NB4 (cell line): ENCODE measurements at regions not wholly inside any gene's neighbourhood (a gene's known extent, or its start where the extent isn't known, plus 50 kb on each side); places are given as distances from the start of the nearest gene placed in this dataset.

Experiments
- POLR2A ChIP-seq: IDR thresholded peaks from 2 replicates; pipeline ENCODE4 v1.6.1; 2011; ENCODE audit warnings: mild to moderate bottlenecking; ENCODE audit not compliant: insufficient read length; ENCODE audit errors: extremely low read depth
- TF ChIP-seq, protein P1 (sequence below): IDR thresholded peaks from one replicate; pipeline ENCODE4 v1.5.1; 2012; ENCODE audit warnings: low read depth, low read length
- TF ChIP-seq, protein P2 (sequence below): IDR thresholded peaks from 2 replicates; pipeline ENCODE4 v1.6.1; 2011; ENCODE audit warnings: low read depth, low read length

GRCh38 chr18:29853126-29853525 is 1189.4 kb downstream of the DSC3 start:
- TF ChIP-seq, protein P1, sequence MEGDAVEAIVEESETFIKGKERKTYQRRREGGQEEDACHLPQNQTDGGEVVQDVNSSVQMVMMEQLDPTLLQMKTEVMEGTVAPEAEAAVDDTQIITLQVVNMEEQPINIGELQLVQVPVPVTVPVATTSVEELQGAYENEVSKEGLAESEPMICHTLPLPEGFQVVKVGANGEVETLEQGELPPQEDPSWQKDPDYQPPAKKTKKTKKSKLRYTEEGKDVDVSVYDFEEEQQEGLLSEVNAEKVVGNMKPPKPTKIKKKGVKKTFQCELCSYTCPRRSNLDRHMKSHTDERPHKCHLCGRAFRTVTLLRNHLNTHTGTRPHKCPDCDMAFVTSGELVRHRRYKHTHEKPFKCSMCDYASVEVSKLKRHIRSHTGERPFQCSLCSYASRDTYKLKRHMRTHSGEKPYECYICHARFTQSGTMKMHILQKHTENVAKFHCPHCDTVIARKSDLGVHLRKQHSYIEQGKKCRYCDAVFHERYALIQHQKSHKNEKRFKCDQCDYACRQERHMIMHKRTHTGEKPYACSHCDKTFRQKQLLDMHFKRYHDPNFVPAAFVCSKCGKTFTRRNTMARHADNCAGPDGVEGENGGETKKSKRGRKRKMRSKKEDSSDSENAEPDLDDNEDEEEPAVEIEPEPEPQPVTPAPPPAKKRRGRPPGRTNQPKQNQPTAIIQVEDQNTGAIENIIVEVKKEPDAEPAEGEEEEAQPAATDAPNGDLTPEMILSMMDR: no peak
- no peak for TF ChIP-seq POLR2A
- TF ChIP-seq, protein P2, sequence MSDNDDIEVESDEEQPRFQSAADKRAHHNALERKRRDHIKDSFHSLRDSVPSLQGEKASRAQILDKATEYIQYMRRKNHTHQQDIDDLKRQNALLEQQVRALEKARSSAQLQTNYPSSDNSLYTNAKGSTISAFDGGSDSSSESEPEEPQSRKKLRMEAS: no peak
